ENCODE measurements at regions not wholly inside any gene's neighbourhood (a gene's known extent, or its start where the extent isn't known, plus 50 kb on each side); places are given as distances from the start of the nearest gene placed in this dataset.

- TF ChIP-seq POLR2A (IDR thresholded peaks at IDR 0.05; ENCODE audit: borderline replicate concordance, extremely low read depth, insufficient read depth, insufficient read length) (no peak), REST (IDR thresholded peaks at IDR 0.05; ENCODE audit: low read depth) (no peak), TCF7L2 (IDR thresholded peaks at IDR 0.05; ENCODE audit: borderline replicate concordance, extremely low read depth, insufficient read depth, insufficient read length) (no peak), RAD21 (IDR thresholded peaks at IDR 0.05; ENCODE audit: low read depth) (no peak), EZH2phosphoT487 (IDR thresholded peaks at IDR 0.05; ENCODE audit: borderline replicate concordance) (no peak), EZH2 (IDR thresholded peaks at IDR 0.05) (no peak)
Measured at GRCh38 chr10:104512800-104513199, 128.3 kb upstream of the SORCS3 start.
